HEK293 (cell line): ENCODE measurements at regions not wholly inside any gene's neighbourhood (a gene's known extent, or its start where the extent isn't known, plus 50 kb on each side); places are given as distances from the start of the nearest gene placed in this dataset.

Source experiments
- OVOL3 ChIP-seq: fragments of 450-650 bp; formaldehyde crosslinking; IDR thresholded peaks from 2 replicates; pipeline ENCODE4 v1.5.1; 2016; ENCODE audit warnings: missing biosample characterization, missing genetic modification characterization
- SP2 ChIP-seq: fragments of 450-650 bp; formaldehyde crosslinking; IDR thresholded peaks from 2 replicates; pipeline ENCODE4 v1.5.1; 2016; ENCODE audit warnings: missing biosample characterization, missing genetic modification characterization
- TCF7L2 ChIP-seq: IDR thresholded peaks from 2 replicates; pipeline ENCODE4 v1.6.1; 2011; ENCODE audit warnings: low read depth, mild to moderate bottlenecking, inconsistent platforms, low read length, moderate library complexity, borderline replicate concordance
- ZNF138 ChIP-seq: fragments of 450-650 bp; formaldehyde crosslinking; IDR thresholded peaks from 2 replicates; pipeline ENCODE4 v1.5.1; 2016; ENCODE audit warnings: missing biosample characterization, missing genetic modification characterization, borderline replicate concordance
- ZNF169 ChIP-seq: fragments of 450-650 bp; formaldehyde crosslinking; IDR thresholded peaks from 2 replicates; pipeline ENCODE4 v1.5.1; 2016; ENCODE audit warnings: missing biosample characterization, missing genetic modification characterization
- ZNF239 ChIP-seq: fragments of 450-650 bp; formaldehyde crosslinking; IDR thresholded peaks from 2 replicates; pipeline ENCODE4 v1.5.1; 2016; ENCODE audit warnings: missing biosample characterization, missing genetic modification characterization
- ZNF24 ChIP-seq: fragments of 450-650 bp; formaldehyde crosslinking; IDR thresholded peaks from 2 replicates; pipeline ENCODE4 v1.5.1; 2016; ENCODE audit warnings: missing biosample characterization, missing genetic modification characterization
- ZNF521 ChIP-seq: fragments of 450-650 bp; formaldehyde crosslinking; IDR thresholded peaks from 2 replicates; pipeline ENCODE4 v1.5.1; 2017; ENCODE audit warnings: missing biosample characterization, mild to moderate bottlenecking, missing genetic modification characterization
- ZNF558 ChIP-seq: fragments of 450-650 bp; formaldehyde crosslinking; IDR thresholded peaks from 2 replicates; pipeline ENCODE4 v1.5.1; 2016; ENCODE audit warnings: missing biosample characterization, missing genetic modification characterization
- TF ChIP-seq, protein P1 (sequence below): fragments of 450-650 bp; formaldehyde crosslinking; IDR thresholded peaks from 2 replicates; pipeline ENCODE4 v1.5.1; 2016; ENCODE audit warnings: missing biosample characterization, missing genetic modification characterization
- TF ChIP-seq, protein P2 (sequence below): fragments of 450-650 bp; formaldehyde crosslinking; IDR thresholded peaks from 2 replicates; pipeline ENCODE4 v1.5.1; 2016; ENCODE audit warnings: missing biosample characterization, missing genetic modification characterization

DNA sequence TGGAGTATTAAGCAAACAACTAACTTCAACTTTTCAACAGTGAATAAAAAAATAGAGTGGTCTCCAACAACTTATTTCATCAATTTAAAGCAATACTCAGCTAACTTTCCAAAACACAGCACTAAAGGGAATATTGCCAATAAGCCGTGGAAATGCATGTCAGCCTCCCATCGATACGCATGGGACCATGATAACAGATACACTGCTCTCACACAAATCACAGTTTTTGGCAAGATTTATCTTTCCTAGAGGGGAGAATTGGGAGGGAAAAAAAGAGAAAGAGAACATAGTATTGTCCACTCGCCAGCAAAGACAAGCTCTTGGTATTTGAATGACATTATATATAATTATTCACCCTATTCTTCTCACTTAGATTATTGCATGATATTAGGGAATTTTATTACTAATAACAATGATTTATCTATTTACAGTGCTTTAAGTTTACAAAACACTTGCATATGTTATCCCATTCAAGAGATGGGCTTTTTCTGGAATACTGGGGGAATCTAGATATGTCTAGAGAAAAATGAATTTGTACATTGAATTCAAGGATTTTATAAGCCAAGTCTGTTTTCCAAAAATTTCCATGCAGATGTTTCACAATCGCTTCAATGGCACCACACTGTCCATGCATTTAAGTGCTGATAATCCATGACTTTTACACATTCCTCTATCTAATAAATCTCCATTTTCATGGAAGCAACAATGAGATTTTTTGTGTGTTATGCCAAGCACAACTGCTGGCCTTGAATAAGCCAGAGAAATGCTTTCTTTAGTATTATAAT lies 194.0 kb upstream of the MGMT start:
- TF ChIP-seq, protein P1, sequence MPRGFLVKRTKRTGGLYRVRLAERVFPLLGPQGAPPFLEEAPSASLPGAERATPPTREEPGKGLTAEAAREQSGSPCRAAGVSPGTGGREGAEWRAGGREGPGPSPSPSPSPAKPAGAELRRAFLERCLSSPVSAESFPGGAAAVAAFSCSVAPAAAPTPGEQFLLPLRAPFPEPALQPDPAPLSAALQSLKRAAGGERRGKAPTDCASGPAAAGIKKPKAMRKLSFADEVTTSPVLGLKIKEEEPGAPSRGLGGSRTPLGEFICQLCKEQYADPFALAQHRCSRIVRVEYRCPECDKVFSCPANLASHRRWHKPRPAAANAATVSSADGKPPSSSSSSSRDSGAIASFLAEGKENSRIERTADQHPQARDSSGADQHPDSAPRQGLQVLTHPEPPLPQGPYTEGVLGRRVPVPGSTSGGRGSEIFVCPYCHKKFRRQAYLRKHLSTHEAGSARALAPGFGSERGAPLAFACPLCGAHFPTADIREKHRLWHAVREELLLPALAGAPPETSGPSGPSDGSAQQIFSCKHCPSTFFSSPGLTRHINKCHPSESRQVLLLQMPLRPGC, result no peak
- TF ChIP-seq ZNF169 (tag by site-specific recombination) (no peak), ZNF239 (tag by site-specific recombination) (no peak), OVOL3 (tag by site-specific recombination) (no peak), ZNF138 (tag by site-specific recombination) (no peak), SP2 (tag by site-specific recombination) (no peak), ZNF558 (tag by site-specific recombination) (no peak), TCF7L2 (no peak), ZNF24 (tag by site-specific recombination) (no peak), ZNF521 (tag by site-specific recombination) (no peak)
- TF ChIP-seq, protein P2, sequence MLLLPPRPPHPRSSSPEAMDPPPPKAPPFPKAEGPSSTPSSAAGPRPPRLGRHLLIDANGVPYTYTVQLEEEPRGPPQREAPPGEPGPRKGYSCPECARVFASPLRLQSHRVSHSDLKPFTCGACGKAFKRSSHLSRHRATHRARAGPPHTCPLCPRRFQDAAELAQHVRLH, result no peak
